Activated naive CD8-positive, alpha-beta T cell treated with anti-CD3 and anti-CD28 coated beads, Interleukin-2, amount 50 U/mL, for 24 hours (primary cell): ENCODE measurements at regions not wholly inside any gene's neighbourhood (a gene's known extent, or its start where the extent isn't known, plus 50 kb on each side); places are given as distances from the start of the nearest gene placed in this dataset.

ENCODE experiments used
- ATAC-seq: fragments of 150-1000 bp; cut with Tn5 transposase; one replicate; pipeline ENCODE4 v1.10.0; 2021
- DNase-seq: peaks from one replicate; pipeline ENCODE4 v3.0.0; 2021
- H3K27ac Mint-ChIP-seq: one replicate; pipeline ENCODE4 v1.8.0; 2021; ENCODE audit warnings: mild to moderate bottlenecking, mixed read lengths
- H3K27me3 Mint-ChIP-seq: one replicate; pipeline ENCODE4 v1.8.0; 2021; ENCODE audit warnings: mixed read lengths
- H3K36me3 Mint-ChIP-seq: one replicate; pipeline ENCODE4 v1.8.0; 2021; ENCODE audit warnings: low read depth, mixed read lengths
- H3K4me1 Mint-ChIP-seq: one replicate; pipeline ENCODE4 v1.8.0; 2021; ENCODE audit warnings: mixed read lengths
- H3K4me3 Mint-ChIP-seq: one replicate; pipeline ENCODE4 v1.8.0; 2021; ENCODE audit warnings: mild to moderate bottlenecking, moderate library complexity, mixed read lengths
- H3K9me3 Mint-ChIP-seq: one replicate; pipeline ENCODE4 v1.8.0; 2021; ENCODE audit warnings: mixed read lengths

DNA sequence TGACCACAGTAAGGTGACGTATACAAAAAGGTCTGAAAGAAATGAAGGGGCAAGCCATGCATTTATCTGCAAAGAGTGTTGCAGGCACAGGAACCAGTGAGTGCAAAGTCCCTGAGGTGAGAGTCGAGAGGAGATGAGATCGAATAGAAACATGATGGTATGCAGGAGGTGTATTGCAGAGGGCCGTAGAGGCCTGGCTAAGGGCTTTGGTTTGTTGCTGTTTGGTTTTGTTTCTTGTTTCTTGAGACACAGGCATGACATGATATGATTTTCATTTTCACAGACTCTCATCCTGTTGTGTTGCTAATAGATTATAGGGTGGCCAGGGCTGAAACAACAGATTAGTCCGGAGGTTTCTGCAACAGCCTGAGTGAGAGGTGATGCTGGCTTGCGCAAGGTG lies 80.4 kb downstream of the HSPH1 start:
- Mint-ChIP-seq H3K4me1 (peaks cover 9% of the 10 kb centered on the region), H3K4me3 (no peak overlapping the region), H3K36me3 (no peaks in the 10 kb centered on the region), H3K9me3 (no peaks in the 10 kb centered on the region), H3K27ac (no peak overlapping the region), H3K27me3 (peaks cover 28% of the 10 kb centered on the region)
- no peak for ATAC-seq
- no peak for DNase-seq

DNA sequence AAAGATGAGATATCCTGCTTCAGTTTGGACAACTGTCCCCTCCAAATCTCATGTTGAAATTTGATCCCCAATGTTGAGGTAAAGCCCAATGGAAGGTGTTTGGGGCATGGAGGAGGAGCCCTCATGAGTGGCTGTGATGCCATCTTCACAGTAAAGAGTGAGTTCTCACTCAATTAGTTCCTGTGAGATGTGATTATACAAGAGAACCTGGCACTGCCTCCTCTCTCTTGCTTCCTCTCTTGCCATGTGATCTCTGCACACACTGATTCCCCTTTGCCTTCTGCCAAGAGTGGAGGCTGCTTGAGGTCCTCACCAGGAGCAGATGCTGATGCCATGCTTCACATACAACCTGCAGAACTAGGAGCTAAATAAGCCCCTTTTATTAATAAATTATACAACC lies 86.9 kb downstream of the HSPH1 start:
- no peak overlapping the region for H3K4me3 Mint-ChIP-seq

GRCh38 chr13:31073859-31074718 lies 87.6 kb downstream of the HSPH1 start:
- peak; percentile 33 for DNase-seq
- H3K4me1 Mint-ChIP-seq, result peaks cover 13% of the 10 kb centered on the region
- peak overlapping the region; percentile 31 for H3K27ac Mint-ChIP-seq
- H3K4me3 Mint-ChIP-seq, result no peak overlapping the region
- ATAC-seq, result peak; percentile 89
- H3K9me3 Mint-ChIP-seq, result no peaks in the 10 kb centered on the region
- H3K36me3 Mint-ChIP-seq, result no peaks in the 10 kb centered on the region
- H3K27me3 Mint-ChIP-seq, result peaks cover 19% of the 10 kb centered on the region

More for the DNA sequence above, 86.9 kb downstream of the HSPH1 start:
- Mint-ChIP-seq H3K27ac (peak overlapping the region; percentile 30), H3K36me3 (no peaks in the 10 kb centered on the region), H3K9me3 (no peaks in the 10 kb centered on the region), H3K27me3 (peaks cover 19% of the 10 kb centered on the region), H3K4me1 (peaks cover 13% of the 10 kb centered on the region)
- no peak for ATAC-seq
- DNase-seq, result no peak

DNA sequence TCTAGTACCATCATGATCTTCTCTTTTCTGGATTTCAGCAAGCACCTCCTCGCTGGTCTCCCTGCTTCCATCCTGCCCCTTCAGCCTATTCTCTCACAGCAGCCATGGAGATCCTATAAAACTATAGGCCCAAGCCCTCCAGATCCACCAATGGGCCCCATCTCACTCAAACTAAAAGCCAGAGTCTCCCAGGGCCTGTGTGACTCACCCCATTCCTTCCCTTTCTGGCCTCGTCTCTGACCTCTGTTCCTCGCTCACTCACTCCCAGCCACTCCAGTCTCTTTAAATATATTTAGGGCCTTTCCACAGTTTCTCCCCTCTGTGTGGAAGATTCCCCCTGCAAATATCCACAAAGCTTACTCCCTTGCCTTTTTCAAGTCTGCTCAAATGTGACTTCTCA lies 89.7 kb downstream of the HSPH1 start:
- no peak for DNase-seq
- Mint-ChIP-seq H3K27me3 (peaks cover 15% of the 10 kb centered on the region), H3K9me3 (no peaks in the 10 kb centered on the region), H3K4me1 (peaks cover 27% of the 10 kb centered on the region), H3K36me3 (no peaks in the 10 kb centered on the region), H3K27ac (no peak overlapping the region), H3K4me3 (no peak overlapping the region)
- no peak for ATAC-seq

DNA sequence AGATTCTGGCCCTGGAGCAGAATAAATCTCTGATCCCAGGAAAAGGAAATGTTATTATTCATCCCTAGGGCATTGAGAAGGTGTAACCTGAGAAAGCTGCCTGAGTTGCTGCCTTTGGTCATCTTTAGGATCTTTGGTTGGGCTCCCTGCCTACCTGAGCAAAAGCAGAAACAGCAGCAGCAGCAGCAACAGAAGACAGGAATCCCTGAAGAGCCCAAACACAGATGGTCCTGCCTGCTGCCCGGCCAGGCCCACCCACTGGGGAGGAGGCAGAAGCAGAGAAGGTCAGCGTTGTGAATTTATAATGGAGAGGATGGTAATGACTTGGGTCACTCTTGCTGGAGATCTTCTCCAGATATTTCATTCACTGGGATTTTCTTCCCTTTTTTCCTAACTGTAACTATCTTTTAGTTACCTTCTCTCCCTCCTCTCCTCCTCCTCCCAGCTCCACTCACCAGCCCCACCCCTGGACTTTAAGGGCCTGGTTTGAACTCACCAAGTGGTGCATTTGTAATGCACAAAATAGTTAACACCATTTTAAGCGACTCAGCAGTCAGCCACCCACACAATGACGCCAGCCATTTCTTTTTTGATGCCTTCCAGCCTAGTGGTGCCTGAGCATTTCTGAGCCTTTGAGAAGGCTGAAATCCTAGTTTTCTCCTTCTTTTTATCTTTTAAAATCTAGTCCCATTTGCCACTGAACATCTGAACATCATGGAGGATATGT lies 91.7 kb downstream of the HSPH1 start:
- H3K4me1 Mint-ChIP-seq, result peaks cover 16% of the 10 kb centered on the region
- no peak overlapping the region for H3K4me3 Mint-ChIP-seq
- ATAC-seq, result no peak
- H3K9me3 Mint-ChIP-seq, result no peaks in the 10 kb centered on the region
- H3K27me3 Mint-ChIP-seq, result peaks cover 7% of the 10 kb centered on the region
- DNase-seq, result no peak
- H3K27ac Mint-ChIP-seq, result no peak overlapping the region
- no peaks in the 10 kb centered on the region for H3K36me3 Mint-ChIP-seq

- Mint-ChIP-seq H3K9me3 (peaks cover 4% of the 10 kb centered on the region), H3K36me3 (peaks cover 2% of the 10 kb centered on the region), H3K4me1 (peaks cover 24% of the 10 kb centered on the region), H3K27me3 (peaks cover 10% of the 10 kb centered on the region), H3K27ac (no peak overlapping the region), H3K4me3 (no peak overlapping the region)
- no peak for ATAC-seq
- no peak for DNase-seq
Measured at GRCh38 chr13:31068119-31068423, 93.6 kb downstream of the HSPH1 start.

GRCh38 chr13:31067416-31068118 lies 94.1 kb downstream of the HSPH1 start:
- Mint-ChIP-seq H3K4me3 (no peak overlapping the region), H3K9me3 (peaks cover 4% of the 10 kb centered on the region), H3K4me1 (peaks cover 24% of the 10 kb centered on the region), H3K27me3 (peaks cover 10% of the 10 kb centered on the region), H3K27ac (no peak overlapping the region), H3K36me3 (peaks cover 2% of the 10 kb centered on the region)
- ATAC-seq (peak; percentile 82), DNase-seq (no peak)

DNA sequence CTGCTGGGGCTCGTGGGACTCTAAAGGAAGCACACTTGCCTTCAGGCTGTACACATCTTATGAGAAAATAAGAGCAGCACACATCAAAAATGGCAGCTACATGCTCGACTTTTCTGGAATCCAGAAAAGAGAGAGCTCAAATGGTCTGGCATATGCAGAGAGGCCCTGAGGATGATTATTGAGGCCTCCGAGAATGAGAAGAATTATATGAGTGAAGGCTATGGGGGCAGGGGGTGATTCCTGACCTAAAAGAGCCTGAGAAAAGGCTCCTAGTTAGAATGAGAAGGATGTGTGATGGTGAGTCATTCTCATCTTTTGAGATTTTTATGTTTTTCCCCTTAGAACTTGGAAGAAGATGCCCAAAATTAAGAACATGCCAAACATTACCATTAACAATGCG lies 97.1 kb downstream of the HSPH1 start:
- Mint-ChIP-seq H3K27me3 (peaks cover 14% of the 10 kb centered on the region), H3K4me3 (no peak overlapping the region), H3K9me3 (peaks cover 4% of the 10 kb centered on the region), H3K36me3 (peaks cover 2% of the 10 kb centered on the region), H3K4me1 (peaks cover 24% of the 10 kb centered on the region), H3K27ac (no peak overlapping the region)
- ATAC-seq (no peak), DNase-seq (no peak)

GRCh38 chr13:31063772-31064171 lies 97.9 kb downstream of the HSPH1 start:
- no peak for DNase-seq
- Mint-ChIP-seq H3K27ac (no peak overlapping the region), H3K36me3 (peaks cover 2% of the 10 kb centered on the region), H3K27me3 (peaks cover 14% of the 10 kb centered on the region), H3K4me3 (no peak overlapping the region), H3K4me1 (peaks cover 24% of the 10 kb centered on the region), H3K9me3 (peaks cover 4% of the 10 kb centered on the region)
- ATAC-seq, result no peak

- ATAC-seq, result no peak
- Mint-ChIP-seq H3K4me3 (no peak overlapping the region), H3K27ac (no peak overlapping the region), H3K4me1 (peaks cover 8% of the 10 kb centered on the region), H3K9me3 (peaks cover 4% of the 10 kb centered on the region), H3K27me3 (peaks cover 9% of the 10 kb centered on the region), H3K36me3 (peaks cover 2% of the 10 kb centered on the region)
- DNase-seq, result no peak
Measured at GRCh38 chr13:31060655-31061054, 101.0 kb downstream of the HSPH1 start.

GRCh38 chr13:31060220-31060619 lies 101.5 kb downstream of the HSPH1 start:
- DNase-seq, result no peak
- ATAC-seq, result no peak
- H3K27ac Mint-ChIP-seq, result no peak overlapping the region
- peaks cover 8% of the 10 kb centered on the region for H3K4me1 Mint-ChIP-seq
- peaks cover 2% of the 10 kb centered on the region for H3K36me3 Mint-ChIP-seq
- H3K27me3 Mint-ChIP-seq, result peaks cover 9% of the 10 kb centered on the region
- peaks cover 4% of the 10 kb centered on the region for H3K9me3 Mint-ChIP-seq
- no peak overlapping the region for H3K4me3 Mint-ChIP-seq

DNA sequence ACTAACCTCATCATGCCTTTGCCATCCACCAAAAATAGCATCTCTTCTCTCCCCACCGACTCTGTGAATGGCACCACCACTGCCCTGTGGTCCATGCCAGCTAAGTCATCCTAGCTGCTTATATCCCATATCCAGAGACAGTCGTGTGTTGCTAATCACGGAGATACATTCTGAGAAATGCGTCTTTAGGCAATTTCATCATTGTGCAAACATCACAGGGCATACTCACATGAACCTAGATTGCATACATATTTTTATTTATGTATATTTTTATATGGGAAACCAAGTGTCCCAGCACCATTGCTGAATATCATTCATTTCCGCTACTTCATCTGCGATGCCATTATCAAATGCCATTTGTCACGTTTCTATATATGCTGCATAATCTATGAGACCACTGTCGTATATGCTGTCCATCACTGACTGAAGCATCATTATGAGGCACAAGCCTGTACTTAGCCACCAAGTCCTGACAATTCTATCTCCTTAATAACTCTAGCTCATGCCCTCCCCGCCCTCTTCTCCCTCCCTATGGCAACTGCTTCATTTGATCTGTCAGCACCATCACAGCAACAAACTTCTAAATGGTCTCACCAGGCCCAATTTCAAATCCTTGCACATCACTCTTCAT lies 104.2 kb downstream of the HSPH1 start:
- no peak for ATAC-seq

GRCh38 chr13:31056644-31057271 lies 104.9 kb downstream of the HSPH1 start:
- H3K4me3 Mint-ChIP-seq, result no peak overlapping the region
- no peak overlapping the region for H3K27ac Mint-ChIP-seq
- DNase-seq (no peak), ATAC-seq (no peak)
- H3K9me3 Mint-ChIP-seq, result no peaks in the 10 kb centered on the region
- H3K4me1 Mint-ChIP-seq, result no peaks in the 10 kb centered on the region
- peaks cover 4% of the 10 kb centered on the region for H3K27me3 Mint-ChIP-seq
- H3K36me3 Mint-ChIP-seq, result no peaks in the 10 kb centered on the region

More for the DNA sequence above, 104.2 kb downstream of the HSPH1 start:
- Mint-ChIP-seq H3K27ac (no peak overlapping the region), H3K4me1 (no peaks in the 10 kb centered on the region), H3K9me3 (no peaks in the 10 kb centered on the region), H3K36me3 (no peaks in the 10 kb centered on the region), H3K4me3 (no peak overlapping the region), H3K27me3 (peaks cover 4% of the 10 kb centered on the region)
- no peak for DNase-seq

- Mint-ChIP-seq H3K4me3 (no peak overlapping the region), H3K27ac (no peak overlapping the region), H3K27me3 (peaks cover 6% of the 10 kb centered on the region), H3K4me1 (peaks cover 10% of the 10 kb centered on the region), H3K36me3 (no peaks in the 10 kb centered on the region), H3K9me3 (no peaks in the 10 kb centered on the region)
- no peak for ATAC-seq
- no peak for DNase-seq
Measured at GRCh38 chr13:31055589-31055988, 106.1 kb downstream of the HSPH1 start.
